Upper lobe of left lung (tissue), 4 donors: ENCODE measurements at regions not wholly inside any gene's neighbourhood (a gene's known extent, or its start where the extent isn't known, plus 50 kb on each side); places are given as distances from the start of the nearest gene placed in this dataset.

Experiments
- EP300 ChIP-seq, 4 donors: sonication (generic); formaldehyde crosslinking; IDR thresholded peaks; one replicate each; pipeline ENCODE4 v1.5.1; 2017; ENCODE audit warnings: antibody characterized with exemption in 4 of 4, control low read depth in 2 of 4
- POLR2A ChIP-seq, 4 donors: fragments of 450-650 bp; IDR thresholded peaks; one replicate each; pipeline ENCODE4 v1.5.1; 2016 to 2017; ENCODE audit warnings: antibody characterized with exemption in 4 of 4, mild to moderate bottlenecking in 2 of 4
- POLR2AphosphoS5 ChIP-seq, 2 donors: sonication (generic); formaldehyde crosslinking; IDR thresholded peaks; one replicate each; pipeline ENCODE4 v1.5.1; 2017; ENCODE audit warnings: antibody characterized with exemption in 2 of 2
- TF ChIP-seq, protein P1 (sequence below), 6 experiments: fragments of 450-650 bp in 4 of 6; fragments of 200-600 bp in 2 of 6; sonication (generic) in 2 of 6; IDR thresholded peaks; one replicate each; pipeline ENCODE4 v1.5.1; 2016 to 2019; ENCODE audit warnings: antibody characterized with exemption in 6 of 6

DNA sequence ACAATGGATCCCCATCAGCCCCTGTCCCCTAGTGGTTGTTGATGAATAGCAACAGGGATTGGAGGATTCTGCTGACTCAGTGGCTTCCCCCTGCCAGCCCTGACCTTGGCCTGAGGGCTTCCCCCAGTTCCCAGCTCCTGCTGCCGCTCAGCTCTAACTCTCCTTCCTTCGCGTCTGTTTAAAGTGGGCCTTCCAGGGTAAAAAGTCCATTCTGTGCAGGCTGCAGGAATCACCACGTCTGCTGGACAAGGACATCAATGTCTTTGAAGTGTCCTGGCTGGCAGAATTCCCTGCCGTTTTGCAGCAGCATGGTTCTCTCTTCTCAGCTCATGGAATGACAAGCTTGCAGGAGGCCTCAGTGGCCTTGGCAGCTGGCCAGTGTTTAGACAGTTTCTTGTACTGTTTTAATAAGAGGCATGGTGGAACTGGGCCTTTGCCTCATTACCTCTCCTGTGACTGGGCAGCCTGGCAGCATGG lies 152.5 kb upstream of the STX18 start:
- TF ChIP-seq, protein P1, sequence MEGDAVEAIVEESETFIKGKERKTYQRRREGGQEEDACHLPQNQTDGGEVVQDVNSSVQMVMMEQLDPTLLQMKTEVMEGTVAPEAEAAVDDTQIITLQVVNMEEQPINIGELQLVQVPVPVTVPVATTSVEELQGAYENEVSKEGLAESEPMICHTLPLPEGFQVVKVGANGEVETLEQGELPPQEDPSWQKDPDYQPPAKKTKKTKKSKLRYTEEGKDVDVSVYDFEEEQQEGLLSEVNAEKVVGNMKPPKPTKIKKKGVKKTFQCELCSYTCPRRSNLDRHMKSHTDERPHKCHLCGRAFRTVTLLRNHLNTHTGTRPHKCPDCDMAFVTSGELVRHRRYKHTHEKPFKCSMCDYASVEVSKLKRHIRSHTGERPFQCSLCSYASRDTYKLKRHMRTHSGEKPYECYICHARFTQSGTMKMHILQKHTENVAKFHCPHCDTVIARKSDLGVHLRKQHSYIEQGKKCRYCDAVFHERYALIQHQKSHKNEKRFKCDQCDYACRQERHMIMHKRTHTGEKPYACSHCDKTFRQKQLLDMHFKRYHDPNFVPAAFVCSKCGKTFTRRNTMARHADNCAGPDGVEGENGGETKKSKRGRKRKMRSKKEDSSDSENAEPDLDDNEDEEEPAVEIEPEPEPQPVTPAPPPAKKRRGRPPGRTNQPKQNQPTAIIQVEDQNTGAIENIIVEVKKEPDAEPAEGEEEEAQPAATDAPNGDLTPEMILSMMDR (IDR thresholded peaks at IDR 0.05) = no peak
- TF ChIP-seq POLR2A (IDR thresholded peaks at IDR 0.05) (no peak), EP300 (IDR thresholded peaks at IDR 0.05) (no peak), POLR2AphosphoS5 (IDR thresholded peaks at IDR 0.05) (no peak)
